ENCODE measurements at regions not wholly inside any gene's neighbourhood (a gene's known extent, or its start where the extent isn't known, plus 50 kb on each side); places are given as distances from the start of the nearest gene placed in this dataset.

GRCh38 chr4:159674241-159674640, 571.4 kb downstream of the RAPGEF2 start:
- TF ChIP-seq CTCF (IDR thresholded peaks at IDR 0.05) (no peak), POLR2A (IDR thresholded peaks at IDR 0.05) (no peak), EP300 (IDR thresholded peaks at IDR 0.05) (no peak)
